Right lobe of liver (tissue), 6 donors: ENCODE measurements at regions not wholly inside any gene's neighbourhood (a gene's known extent, or its start where the extent isn't known, plus 50 kb on each side); places are given as distances from the start of the nearest gene placed in this dataset.

Source experiments
- ATAC-seq, 4 donors: fragments of 200-7000 bp; cut with Tn5 transposase; one replicate each; pipeline ENCODE4 v1.9.1; 2020; ENCODE audit warnings: mild to moderate bottlenecking in 4 of 4, moderate library complexity in 4 of 4
- DNase-seq, 3 donors: peaks; one replicate each; pipeline ENCODE4 v3.0.0-alpha.2; 2020
- H3K27ac ChIP-seq, 3 donors: fragments of 200-600 bp; one replicate each; pipeline ENCODE4 v1.8.0; 2022
- H3K27me3 ChIP-seq, 2 donors: fragments of 200-600 bp; one replicate each; pipeline ENCODE4 v1.8.0; 2022
- H3K36me3 ChIP-seq, 4 donors: fragments of 200-600 bp; sonication (generic) in 1 of 4; one replicate each; pipeline versions ENCODE4 v1.5.1 to v1.8.0; 2017 to 2022; ENCODE audit warnings: control low read depth in 1 of 4
- H3K4me1 ChIP-seq, 4 donors: fragments of 200-600 bp; sonication (generic) in 1 of 4; one replicate each; pipeline versions ENCODE4 v1.5.1 to v1.8.0; 2017 to 2022; ENCODE audit warnings: control low read depth in 1 of 4
- H3K4me3 ChIP-seq, 3 donors: fragments of 200-600 bp; one replicate each; pipeline ENCODE4 v1.8.0; 2022
- H3K9me3 ChIP-seq, 4 donors: fragments of 200-600 bp; sonication (generic) in 1 of 4; one replicate each; pipeline versions ENCODE4 v1.5.1 to v1.8.0; 2017 to 2022; ENCODE audit warnings: control low read depth in 1 of 4
- POLR2A ChIP-seq: fragments of 450-650 bp; IDR thresholded peaks from one replicate; pipeline ENCODE4 v1.6.1; 2017; ENCODE audit warnings: antibody characterized with exemption, mild to moderate bottlenecking
- WGBS: methylation state at CpG from one replicate; pipeline ENCODE4 v1.1.6; 2018; ENCODE audit warnings: low coverage, low lambda C conversion rate; ENCODE audit not compliant: insufficient coverage; ENCODE audit errors: missing lambda C conversion rate; 5-methylcytosine and 5-hydroxymethylcytosine counted together
- intact Hi-C, 2 donors: fragments of 100-400 bp; cut with DNase I; formaldehyde crosslinking; loops; one replicate each; pipeline versions ENCODE4 v1.11.2 to v1.14.1; 2022
- TF ChIP-seq, protein P1 (sequence below), 4 donors: fragments of 200-600 bp in 3 of 4; fragments of 450-650 bp in 1 of 4; IDR thresholded peaks; one replicate each; pipeline versions ENCODE4 v1.5.1 to v1.8.0; 2016 to 2022; ENCODE audit warnings: antibody characterized with exemption in 4 of 4, mild to moderate bottlenecking in 2 of 4
- donor health status: DM: no; HTN: yes; CAD: no.
- donor health status: DM: no; HTN: no; CAD: no.
- donor health status: DM: no; HTN: no; CAD: no.
- donor health status: DM: no; HTN: yes; CAD: no.
- donor health status: DM: no; HTN: yes; CAD: no.

DNA sequence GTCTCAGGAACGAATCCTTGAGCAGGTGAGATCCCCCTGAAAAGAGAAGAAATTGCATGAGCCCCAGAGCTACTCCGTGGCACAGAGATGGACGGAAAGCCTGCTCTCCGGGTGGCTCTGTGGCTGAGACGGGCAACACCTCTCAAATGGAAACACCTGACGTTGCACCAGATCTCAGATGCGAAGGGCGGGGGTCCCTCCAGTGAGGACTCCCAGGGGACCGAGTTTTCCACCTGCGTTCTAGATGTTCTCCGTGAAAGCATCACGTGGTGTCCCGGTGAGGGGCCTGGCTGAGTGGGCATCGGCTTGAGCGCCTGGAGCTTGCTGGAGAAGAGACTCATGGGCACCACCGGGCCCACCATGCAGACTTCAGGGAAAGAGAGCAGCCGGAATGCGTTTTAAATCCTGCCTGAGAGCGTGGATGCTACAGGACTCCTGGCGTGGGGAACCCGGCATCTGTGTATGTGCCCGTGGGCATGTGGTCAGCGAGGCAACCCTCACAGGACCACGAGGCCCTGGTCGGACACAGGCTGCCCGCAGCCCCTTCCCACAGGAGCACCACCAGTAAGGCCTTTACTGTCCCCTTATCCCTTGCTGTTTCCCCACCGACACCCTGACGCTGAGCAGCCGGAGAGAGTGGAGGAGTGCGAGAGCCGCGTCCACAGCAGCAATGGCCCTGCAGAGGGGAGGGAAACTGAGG is 378.4 kb upstream of the IRX4 start:
- Histone ChIP-seq H3K27ac (no peak overlapping the region), H3K27me3 (no peaks in the 10 kb centered on the region), H3K4me1 (no peaks in the 10 kb centered on the region), H3K9me3 (no peaks in the 10 kb centered on the region), H3K36me3 (no peaks in the 10 kb centered on the region), H3K4me3 (no peak overlapping the region)
- intact Hi-C loops, result no loop called here
- ATAC-seq (no peak), DNase-seq (no peak)
- TF ChIP-seq, protein P1, sequence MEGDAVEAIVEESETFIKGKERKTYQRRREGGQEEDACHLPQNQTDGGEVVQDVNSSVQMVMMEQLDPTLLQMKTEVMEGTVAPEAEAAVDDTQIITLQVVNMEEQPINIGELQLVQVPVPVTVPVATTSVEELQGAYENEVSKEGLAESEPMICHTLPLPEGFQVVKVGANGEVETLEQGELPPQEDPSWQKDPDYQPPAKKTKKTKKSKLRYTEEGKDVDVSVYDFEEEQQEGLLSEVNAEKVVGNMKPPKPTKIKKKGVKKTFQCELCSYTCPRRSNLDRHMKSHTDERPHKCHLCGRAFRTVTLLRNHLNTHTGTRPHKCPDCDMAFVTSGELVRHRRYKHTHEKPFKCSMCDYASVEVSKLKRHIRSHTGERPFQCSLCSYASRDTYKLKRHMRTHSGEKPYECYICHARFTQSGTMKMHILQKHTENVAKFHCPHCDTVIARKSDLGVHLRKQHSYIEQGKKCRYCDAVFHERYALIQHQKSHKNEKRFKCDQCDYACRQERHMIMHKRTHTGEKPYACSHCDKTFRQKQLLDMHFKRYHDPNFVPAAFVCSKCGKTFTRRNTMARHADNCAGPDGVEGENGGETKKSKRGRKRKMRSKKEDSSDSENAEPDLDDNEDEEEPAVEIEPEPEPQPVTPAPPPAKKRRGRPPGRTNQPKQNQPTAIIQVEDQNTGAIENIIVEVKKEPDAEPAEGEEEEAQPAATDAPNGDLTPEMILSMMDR (IDR thresholded peaks at IDR 0.05), result no peak
- TF ChIP-seq POLR2A, result no peak
- 56% methylated on average over 6 of the region's 32 CpGs for WGBS

DNA sequence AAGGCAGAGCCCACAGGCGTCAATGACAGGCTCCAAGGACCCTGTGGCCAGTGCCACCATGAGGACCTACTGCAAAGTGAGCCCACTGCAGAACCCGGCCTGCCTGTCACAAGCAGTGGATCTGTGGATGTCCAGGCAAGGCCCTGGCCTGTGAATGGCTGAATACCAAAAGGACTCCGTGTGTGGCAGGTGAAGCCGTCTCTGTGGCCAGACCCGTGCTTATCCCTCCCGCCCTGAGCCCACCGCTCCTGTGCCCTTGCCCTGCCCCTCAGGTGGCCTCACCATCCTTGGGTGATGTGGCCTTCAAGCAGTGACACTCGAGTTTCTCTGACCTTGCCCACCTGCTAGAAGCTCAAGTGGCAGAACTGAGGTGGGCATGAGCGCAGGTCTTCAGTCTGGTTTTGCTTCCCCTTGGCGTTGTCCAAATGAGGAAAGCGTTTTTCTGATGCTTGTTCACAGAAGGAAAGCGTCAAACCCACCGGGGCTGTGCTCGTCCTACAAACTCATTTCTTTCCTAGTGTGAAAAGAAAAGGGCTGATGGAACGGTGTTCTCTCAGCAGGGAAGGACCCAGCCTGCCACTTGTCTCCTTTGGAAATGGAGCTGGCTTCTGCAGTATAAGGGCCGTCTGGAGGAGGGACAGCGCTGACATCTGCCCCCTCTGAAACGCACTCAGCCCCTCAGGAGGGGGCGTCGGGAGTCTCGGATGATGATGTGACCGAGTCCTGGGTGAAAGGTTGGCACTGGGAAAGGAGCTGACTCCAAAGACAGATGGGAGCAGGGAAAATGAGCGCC is 377.7 kb upstream of the IRX4 start:
- no peaks in the 10 kb centered on the region for H3K9me3 ChIP-seq
- H3K27me3 ChIP-seq, result no peaks in the 10 kb centered on the region
- H3K4me3 ChIP-seq, result no peak overlapping the region
- H3K27ac ChIP-seq, result no peak overlapping the region
- no peaks in the 10 kb centered on the region for H3K4me1 ChIP-seq
- no peak for TF ChIP-seq POLR2A
- TF ChIP-seq, protein P1 (IDR thresholded peaks at IDR 0.05), result no peak
- WGBS, result 53% methylated on average over 8 of the region's 23 CpGs
- ATAC-seq (no peak), DNase-seq (no peak)
- no peaks in the 10 kb centered on the region for H3K36me3 ChIP-seq
- intact Hi-C loops, result no loop called here

DNA sequence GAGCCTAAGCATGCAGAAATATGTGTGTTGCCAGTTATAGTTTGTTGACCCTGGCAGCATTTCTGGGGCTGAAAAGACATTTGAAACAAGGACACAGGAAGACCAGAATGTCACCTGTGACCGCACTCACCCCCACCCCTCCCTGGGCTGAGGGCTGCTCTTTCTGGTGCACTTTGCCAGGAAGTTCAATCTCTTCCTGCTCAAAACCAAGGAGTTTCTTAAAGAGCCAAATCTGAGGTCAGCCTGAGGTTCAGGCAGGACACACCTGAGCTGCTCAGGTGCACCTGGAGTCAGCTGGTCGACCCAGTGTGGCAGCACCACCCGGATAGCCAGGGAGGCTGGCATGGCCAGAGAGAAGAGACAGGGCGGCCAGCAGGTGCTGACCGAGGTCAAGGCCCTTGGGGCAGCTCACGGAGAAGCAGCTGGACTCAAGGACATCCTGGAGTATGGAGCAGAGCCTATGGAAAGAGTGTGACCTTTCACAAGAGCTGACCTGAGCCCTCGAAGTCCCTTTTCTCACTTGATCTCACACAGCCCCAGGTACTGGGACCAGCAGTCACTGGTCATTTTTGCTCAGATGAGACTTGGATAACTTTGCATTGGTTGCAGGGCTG is 376.9 kb upstream of the IRX4 start:
- DNase-seq (no peak), ATAC-seq (no peak)
- 33% methylated on average over 4 of the region's 7 CpGs for WGBS
- intact Hi-C loops, result no loop called here
- no peaks in the 10 kb centered on the region for H3K4me1 ChIP-seq
- H3K36me3 ChIP-seq, result no peaks in the 10 kb centered on the region
- no peak for TF ChIP-seq POLR2A
- TF ChIP-seq, protein P1 (IDR thresholded peaks at IDR 0.05), result no peak
- no peak overlapping the region for H3K4me3 ChIP-seq
- H3K9me3 ChIP-seq, result no peaks in the 10 kb centered on the region
- no peaks in the 10 kb centered on the region for H3K27me3 ChIP-seq
- H3K27ac ChIP-seq, result no peak overlapping the region

DNA sequence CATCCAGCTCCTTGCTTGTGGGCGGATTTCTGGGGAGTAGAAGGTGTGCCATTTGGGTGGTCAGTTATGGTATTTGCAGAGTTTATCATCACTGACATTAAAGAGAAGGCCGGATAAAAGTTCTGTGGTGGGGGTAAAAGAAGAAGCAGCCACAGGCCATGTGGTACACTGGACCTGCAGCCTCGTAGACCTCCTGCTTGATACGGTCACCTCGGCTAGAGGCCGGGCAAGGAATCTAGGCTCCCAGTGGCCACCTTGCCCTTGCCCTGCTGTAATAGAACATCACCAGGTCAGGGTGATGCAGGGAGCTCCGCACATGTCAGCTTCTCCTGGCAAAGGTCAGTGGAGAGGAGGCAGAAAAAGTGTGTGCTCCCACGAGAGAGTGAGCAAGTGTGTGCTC is 376.1 kb upstream of the IRX4 start:
- ATAC-seq, result no peak
- intact Hi-C loops, result no loop called here
- no peak for TF ChIP-seq POLR2A
- TF ChIP-seq, protein P1 (IDR thresholded peaks at IDR 0.05), result no peak
- Histone ChIP-seq H3K4me1 (no peaks in the 10 kb centered on the region), H3K36me3 (no peaks in the 10 kb centered on the region), H3K27me3 (no peaks in the 10 kb centered on the region), H3K4me3 (no peak overlapping the region), H3K9me3 (no peaks in the 10 kb centered on the region), H3K27ac (no peak overlapping the region)
- WGBS, result 54% methylated on average over 8 of the region's 8 CpGs
- DNase-seq, result no peak
